Breast epithelium (tissue), 4 donors: ENCODE measurements at regions not wholly inside any gene's neighbourhood (a gene's known extent, or its start where the extent isn't known, plus 50 kb on each side); places are given as distances from the start of the nearest gene placed in this dataset.

Source experiments
- DNase-seq, 2 donors: peaks; one replicate each; pipeline ENCODE4 v3.0.0-alpha.2; 2019; ENCODE audit warnings: low spot score in 2 of 2
- H3K27ac ChIP-seq, 2 donors: fragments of 200-600 bp; sonication (generic) in 1 of 2; one replicate each; pipeline ENCODE4 v1.5.1; 2016 to 2019; ENCODE audit warnings: mild to moderate bottlenecking in 1 of 2
- H3K27me3 ChIP-seq, 2 donors: fragments of 200-600 bp; sonication (generic) in 1 of 2; one replicate each; pipeline versions ENCODE4 v1.5.1 to v1.6.0; 2017 to 2019; ENCODE audit warnings: control low read depth in 1 of 2, mild to moderate bottlenecking in 1 of 2
- H3K36me3 ChIP-seq: fragments of 200-600 bp; one replicate; pipeline ENCODE4 v1.5.1; 2019
- H3K4me1 ChIP-seq, 2 donors: fragments of 200-600 bp; sonication (generic); one replicate each; pipeline ENCODE4 v1.5.1; 2016 to 2019; ENCODE audit warnings: control low read depth in 1 of 2
- H3K4me3 ChIP-seq, 3 donors: fragments of 200-600 bp; sonication (generic); 1 replicate in 2 of 3; 2 replicates in 1 of 3; pipeline ENCODE4 v1.5.1; 2016 to 2019; ENCODE audit warnings: mild to moderate bottlenecking in 3 of 3, moderate library complexity in 2 of 3
- H3K9me3 ChIP-seq, 2 donors: fragments of 200-600 bp; sonication (generic) in 1 of 2; one replicate each; pipeline ENCODE4 v1.5.1; 2016 to 2019; ENCODE audit warnings: control low read depth in 1 of 2
- POLR2A ChIP-seq: fragments of 450-650 bp; IDR thresholded peaks from one replicate; pipeline ENCODE4 v1.6.1; 2016; ENCODE audit warnings: antibody characterized with exemption, mild to moderate bottlenecking, moderate library complexity
- POLR2AphosphoS5 ChIP-seq, 3 donors: sonication (generic); formaldehyde crosslinking; IDR thresholded peaks; one replicate each; pipeline ENCODE4 v1.6.1; 2017; ENCODE audit warnings: antibody characterized with exemption in 3 of 3
- intact Hi-C: fragments of 100-400 bp; cut with DNase I; formaldehyde crosslinking; loops from one replicate; pipeline ENCODE4 v1.15.1; 2023; ENCODE audit warnings: low total_unique reads
- TF ChIP-seq, protein P1 (sequence below), 3 donors: fragments of 450-650 bp; IDR thresholded peaks; one replicate each; pipeline ENCODE4 v1.5.1; 2016 to 2017; ENCODE audit warnings: antibody characterized with exemption in 3 of 3, mild to moderate bottlenecking in 3 of 3, moderate library complexity in 3 of 3

DNA sequence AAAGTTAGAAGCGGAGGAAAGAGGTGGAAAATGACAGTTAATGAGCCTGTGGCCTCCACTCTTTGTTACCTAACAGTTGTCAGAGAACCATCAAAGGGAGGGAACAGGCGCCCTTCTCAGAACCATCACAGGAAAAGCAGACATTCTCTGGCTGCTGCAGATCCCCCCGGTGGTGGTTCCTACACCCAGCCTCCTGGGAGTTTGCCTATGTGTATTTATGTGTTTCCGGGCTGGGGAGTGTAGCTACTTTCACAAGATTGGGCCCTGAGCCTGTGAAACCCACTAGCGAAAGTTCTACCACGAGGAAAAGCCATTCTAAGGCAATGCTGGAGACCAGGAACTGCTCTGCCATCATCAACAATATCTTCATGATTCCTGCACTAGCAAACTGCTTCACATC, 52.7 kb upstream of the BCOR start:
- Histone ChIP-seq H3K27ac (no peak overlapping the region), H3K27me3 (peaks cover 5 to 99% of the 10 kb centered on the region in 2 donors), H3K36me3 (no peaks in the 10 kb centered on the region), H3K4me1 (no peaks in the 10 kb centered on the region), H3K4me3 (no peak overlapping the region), H3K9me3 (no peaks in the 10 kb centered on the region)
- DNase-seq = no peak
- intact Hi-C loops = no loop called here
- TF ChIP-seq POLR2A (no peak), POLR2AphosphoS5 (IDR thresholded peaks at IDR 0.05) (no peak)
- TF ChIP-seq, protein P1, sequence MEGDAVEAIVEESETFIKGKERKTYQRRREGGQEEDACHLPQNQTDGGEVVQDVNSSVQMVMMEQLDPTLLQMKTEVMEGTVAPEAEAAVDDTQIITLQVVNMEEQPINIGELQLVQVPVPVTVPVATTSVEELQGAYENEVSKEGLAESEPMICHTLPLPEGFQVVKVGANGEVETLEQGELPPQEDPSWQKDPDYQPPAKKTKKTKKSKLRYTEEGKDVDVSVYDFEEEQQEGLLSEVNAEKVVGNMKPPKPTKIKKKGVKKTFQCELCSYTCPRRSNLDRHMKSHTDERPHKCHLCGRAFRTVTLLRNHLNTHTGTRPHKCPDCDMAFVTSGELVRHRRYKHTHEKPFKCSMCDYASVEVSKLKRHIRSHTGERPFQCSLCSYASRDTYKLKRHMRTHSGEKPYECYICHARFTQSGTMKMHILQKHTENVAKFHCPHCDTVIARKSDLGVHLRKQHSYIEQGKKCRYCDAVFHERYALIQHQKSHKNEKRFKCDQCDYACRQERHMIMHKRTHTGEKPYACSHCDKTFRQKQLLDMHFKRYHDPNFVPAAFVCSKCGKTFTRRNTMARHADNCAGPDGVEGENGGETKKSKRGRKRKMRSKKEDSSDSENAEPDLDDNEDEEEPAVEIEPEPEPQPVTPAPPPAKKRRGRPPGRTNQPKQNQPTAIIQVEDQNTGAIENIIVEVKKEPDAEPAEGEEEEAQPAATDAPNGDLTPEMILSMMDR (IDR thresholded peaks at IDR 0.05) = no peak

GRCh38 chrX:40149286-40150175, 51.8 kb upstream of the BCOR start:
- intact Hi-C loops = no loop called here
- peaks cover 5 to 99% of the 10 kb centered on the region in 2 donors for H3K27me3 ChIP-seq
- no peaks in the 10 kb centered on the region for H3K9me3 ChIP-seq
- H3K4me1 ChIP-seq = no peaks in the 10 kb centered on the region
- TF ChIP-seq POLR2AphosphoS5 (IDR thresholded peaks at IDR 0.05) = no peak
- TF ChIP-seq, protein P1 (IDR thresholded peaks at IDR 0.05) = no peak
- TF ChIP-seq POLR2A = no peak
- no peak overlapping the region for H3K4me3 ChIP-seq
- no peaks in the 10 kb centered on the region for H3K36me3 ChIP-seq
- DNase-seq = no peak
- H3K27ac ChIP-seq = peak overlapping the region in 1 of 2 donors; percentile 7

GRCh38 chrX:40148385-40149285, 50.9 kb upstream of the BCOR start:
- intact Hi-C loops = no loop called here
- H3K9me3 ChIP-seq = no peaks in the 10 kb centered on the region
- TF ChIP-seq, protein P1 (IDR thresholded peaks at IDR 0.05) = no peak
- TF ChIP-seq POLR2A (no peak), POLR2AphosphoS5 (IDR thresholded peaks at IDR 0.05) (no peak)
- H3K27me3 ChIP-seq = peaks cover 5 to 98% of the 10 kb centered on the region in 2 donors
- H3K4me1 ChIP-seq = no peaks in the 10 kb centered on the region
- H3K27ac ChIP-seq = no peak overlapping the region
- DNase-seq = no peak
- no peak overlapping the region for H3K4me3 ChIP-seq
- H3K36me3 ChIP-seq = no peaks in the 10 kb centered on the region

DNA sequence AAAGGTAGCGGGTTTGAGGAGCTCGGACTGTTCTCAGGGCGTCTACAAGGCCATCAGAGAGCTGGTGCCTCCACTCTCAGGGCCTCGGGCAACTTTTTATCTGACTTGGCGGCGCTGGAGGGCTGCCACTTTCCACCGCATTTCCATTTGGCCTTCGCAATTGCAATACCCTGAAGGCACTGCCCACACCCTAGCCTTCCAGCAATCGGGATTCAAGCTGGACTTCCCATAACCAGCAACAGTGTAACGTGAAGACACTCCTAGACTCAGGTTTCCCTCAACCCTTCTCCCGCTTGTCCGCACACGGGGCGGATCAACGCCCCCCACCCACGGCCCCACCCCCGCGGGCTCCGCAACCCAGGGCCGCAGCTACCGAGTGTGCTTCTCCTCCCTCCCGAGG, 50.2 kb upstream of the BCOR start:
- peak overlapping the region in 1 of 2 donors; percentile 5 for H3K27ac ChIP-seq
- no peak for TF ChIP-seq POLR2A
- TF ChIP-seq, protein P1 (IDR thresholded peaks at IDR 0.05) = no peak
- TF ChIP-seq POLR2AphosphoS5 (IDR thresholded peaks at IDR 0.05) = no peak
- H3K27me3 ChIP-seq = peaks cover 5 to 93% of the 10 kb centered on the region in 2 donors
- H3K4me3 ChIP-seq = no peak overlapping the region
- no peaks in the 10 kb centered on the region for H3K9me3 ChIP-seq
- H3K36me3 ChIP-seq = no peaks in the 10 kb centered on the region
- H3K4me1 ChIP-seq = no peaks in the 10 kb centered on the region
- intact Hi-C loops = no loop called here
- no peak for DNase-seq
